ENCODE measurements at regions not wholly inside any gene's neighbourhood (a gene's known extent, or its start where the extent isn't known, plus 50 kb on each side); places are given as distances from the start of the nearest gene placed in this dataset.

GRCh38 chr13:105936816-105937215 is 598.6 kb downstream of the EFNB2 start:
- no peak for TF ChIP-seq GATA3 (IDR thresholded peaks at IDR 0.05; ENCODE audit: low read depth, low read length)
- no peak for TF ChIP-seq GATA2 (IDR thresholded peaks at IDR 0.05; ENCODE audit: low read depth, low read length)

Measured in SH-SY5Y (cell line).